ENCODE measurements at regions not wholly inside any gene's neighbourhood (a gene's known extent, or its start where the extent isn't known, plus 50 kb on each side); places are given as distances from the start of the nearest gene placed in this dataset.

DNA sequence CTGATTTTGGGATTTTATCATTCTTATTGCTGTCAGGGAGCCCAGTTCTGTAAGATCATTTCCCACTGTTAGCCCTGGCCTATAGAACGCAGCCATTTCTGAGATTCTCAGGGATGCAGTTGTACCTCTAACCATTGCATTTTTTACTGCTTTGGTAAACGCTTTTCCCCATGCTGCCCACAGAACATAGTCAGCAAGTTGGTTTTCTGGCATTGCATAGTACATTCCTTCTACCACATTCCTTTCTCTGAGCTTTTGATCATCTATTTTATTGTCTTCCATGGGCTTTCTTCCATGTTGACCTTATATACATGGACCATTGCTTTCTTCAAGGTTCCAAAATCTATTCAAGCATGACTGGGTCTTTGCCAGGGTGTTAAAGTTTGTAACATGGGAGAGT lies 86.8 kb upstream of the ST6GAL2 start:
- WGBS (ENCODE audit: low lambda C conversion rate, missing lambda C conversion rate) = 85% methylated on average over 2 of the region's 2 CpGs
- DNase-seq (ENCODE audit: low spot score) = no peak
- H2AFZ ChIP-seq = no peak overlapping the region
- no peak overlapping the region for H3K4me3 ChIP-seq
- H3K36me3 ChIP-seq (replicated peaks; ENCODE audit: insufficient read depth, low read depth) = no peaks in the 10 kb centered on the region
- H3K4me2 ChIP-seq = no peak overlapping the region
- no peaks in the 10 kb centered on the region for H4K20me1 ChIP-seq (ENCODE audit: insufficient read depth, poor library complexity, severe bottlenecking)
- H3K4me1 ChIP-seq (ENCODE audit: insufficient read depth) = no peaks in the 10 kb centered on the region
- TF ChIP-seq, protein P1, sequence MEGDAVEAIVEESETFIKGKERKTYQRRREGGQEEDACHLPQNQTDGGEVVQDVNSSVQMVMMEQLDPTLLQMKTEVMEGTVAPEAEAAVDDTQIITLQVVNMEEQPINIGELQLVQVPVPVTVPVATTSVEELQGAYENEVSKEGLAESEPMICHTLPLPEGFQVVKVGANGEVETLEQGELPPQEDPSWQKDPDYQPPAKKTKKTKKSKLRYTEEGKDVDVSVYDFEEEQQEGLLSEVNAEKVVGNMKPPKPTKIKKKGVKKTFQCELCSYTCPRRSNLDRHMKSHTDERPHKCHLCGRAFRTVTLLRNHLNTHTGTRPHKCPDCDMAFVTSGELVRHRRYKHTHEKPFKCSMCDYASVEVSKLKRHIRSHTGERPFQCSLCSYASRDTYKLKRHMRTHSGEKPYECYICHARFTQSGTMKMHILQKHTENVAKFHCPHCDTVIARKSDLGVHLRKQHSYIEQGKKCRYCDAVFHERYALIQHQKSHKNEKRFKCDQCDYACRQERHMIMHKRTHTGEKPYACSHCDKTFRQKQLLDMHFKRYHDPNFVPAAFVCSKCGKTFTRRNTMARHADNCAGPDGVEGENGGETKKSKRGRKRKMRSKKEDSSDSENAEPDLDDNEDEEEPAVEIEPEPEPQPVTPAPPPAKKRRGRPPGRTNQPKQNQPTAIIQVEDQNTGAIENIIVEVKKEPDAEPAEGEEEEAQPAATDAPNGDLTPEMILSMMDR (IDR thresholded peaks at IDR 0.05; ENCODE audit: poor library complexity) = no peak
- TF ChIP-seq EZH2phosphoT487 (IDR thresholded peaks at IDR 0.05; ENCODE audit: low read depth, severe bottlenecking, unreplicated experiment) (no peak), EZH2 (IDR thresholded peaks at IDR 0.05; ENCODE audit: borderline replicate concordance) (no peak)
- no peaks in the 10 kb centered on the region for H3K27me3 ChIP-seq
- no peaks in the 10 kb centered on the region for H3K9me2 ChIP-seq (replicated peaks; ENCODE audit: insufficient read depth)
- no peaks in the 10 kb centered on the region for H3K9me3 ChIP-seq (ENCODE audit: low read depth)
- no peak overlapping the region for H3K27ac ChIP-seq
- no peaks in the 10 kb centered on the region for H3K79me2 ChIP-seq

DNA sequence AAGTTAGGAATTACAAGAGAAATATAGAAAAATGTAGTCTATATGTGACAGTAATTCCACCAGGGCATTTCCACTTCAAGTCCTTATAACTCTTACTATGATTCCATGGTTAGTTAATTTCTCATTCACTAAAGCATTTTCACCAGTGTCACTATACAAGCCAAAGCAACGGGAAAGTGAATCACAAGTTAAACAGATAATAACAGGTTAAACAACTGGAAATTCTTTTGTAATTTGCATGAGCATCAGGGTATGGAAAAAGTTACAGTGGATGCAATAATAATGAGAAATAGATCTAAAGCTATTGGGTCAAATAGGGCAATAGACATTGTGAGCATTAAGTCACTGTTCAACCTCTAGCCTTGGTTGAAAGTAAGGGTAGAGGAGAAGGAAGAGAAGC lies 88.9 kb upstream of the ST6GAL2 start:
- Histone ChIP-seq H3K27me3 (no peaks in the 10 kb centered on the region), H3K79me2 (no peaks in the 10 kb centered on the region), H3K4me3 (no peak overlapping the region), H3K4me2 (no peak overlapping the region), H2AFZ (no peak overlapping the region), H4K20me1 (ENCODE audit: insufficient read depth, poor library complexity, severe bottlenecking) (no peaks in the 10 kb centered on the region), H3K4me1 (ENCODE audit: insufficient read depth) (no peaks in the 10 kb centered on the region), H3K36me3 (replicated peaks; ENCODE audit: insufficient read depth, low read depth) (no peaks in the 10 kb centered on the region), H3K9me2 (replicated peaks; ENCODE audit: insufficient read depth) (no peaks in the 10 kb centered on the region), H3K27ac (no peak overlapping the region), H3K9me3 (ENCODE audit: low read depth) (no peaks in the 10 kb centered on the region)
- DNase-seq (ENCODE audit: low spot score) = no peak
- no peak for TF ChIP-seq EZH2phosphoT487 (IDR thresholded peaks at IDR 0.05; ENCODE audit: low read depth, severe bottlenecking, unreplicated experiment)
- no peak for TF ChIP-seq EZH2 (IDR thresholded peaks at IDR 0.05; ENCODE audit: borderline replicate concordance)
- TF ChIP-seq, protein P1 (IDR thresholded peaks at IDR 0.05; ENCODE audit: poor library complexity) = no peak
- 83% methylated on average over 1 of the region's 1 CpG for WGBS (ENCODE audit: low lambda C conversion rate, missing lambda C conversion rate)

DNA sequence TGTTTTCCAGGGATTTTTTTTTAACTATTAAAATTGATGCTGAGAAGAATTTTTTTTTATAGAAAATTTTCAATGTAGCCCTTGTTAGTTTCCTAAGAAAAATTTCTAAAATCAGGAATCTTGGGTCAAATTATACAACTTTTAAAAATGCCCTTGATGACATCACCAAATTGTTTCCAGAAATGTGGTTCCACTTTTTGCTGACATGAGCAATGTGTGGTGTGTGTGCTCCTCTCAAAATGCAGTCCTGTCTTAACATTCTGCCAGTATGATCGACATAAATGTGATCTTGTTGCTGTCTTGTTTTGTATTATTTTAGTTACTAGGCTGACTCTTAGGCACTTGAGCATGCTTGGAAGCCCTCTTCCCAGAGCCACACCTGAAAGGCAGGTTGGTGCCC lies 89.7 kb upstream of the ST6GAL2 start:
- Histone ChIP-seq H3K4me3 (no peak overlapping the region), H3K9me3 (ENCODE audit: low read depth) (no peaks in the 10 kb centered on the region), H3K9me2 (replicated peaks; ENCODE audit: insufficient read depth) (no peaks in the 10 kb centered on the region), H3K27ac (no peak overlapping the region), H2AFZ (no peak overlapping the region), H3K79me2 (no peaks in the 10 kb centered on the region), H3K36me3 (replicated peaks; ENCODE audit: insufficient read depth, low read depth) (no peaks in the 10 kb centered on the region), H3K27me3 (no peaks in the 10 kb centered on the region), H3K4me2 (no peak overlapping the region), H3K4me1 (ENCODE audit: insufficient read depth) (no peaks in the 10 kb centered on the region), H4K20me1 (ENCODE audit: insufficient read depth, poor library complexity, severe bottlenecking) (no peaks in the 10 kb centered on the region)
- WGBS (ENCODE audit: low lambda C conversion rate, missing lambda C conversion rate) = 91% methylated on average over 1 of the region's 1 CpG
- DNase-seq (ENCODE audit: low spot score) = no peak
- TF ChIP-seq EZH2 (IDR thresholded peaks at IDR 0.05; ENCODE audit: borderline replicate concordance) (no peak), EZH2phosphoT487 (IDR thresholded peaks at IDR 0.05; ENCODE audit: low read depth, severe bottlenecking, unreplicated experiment) (no peak)

DNA sequence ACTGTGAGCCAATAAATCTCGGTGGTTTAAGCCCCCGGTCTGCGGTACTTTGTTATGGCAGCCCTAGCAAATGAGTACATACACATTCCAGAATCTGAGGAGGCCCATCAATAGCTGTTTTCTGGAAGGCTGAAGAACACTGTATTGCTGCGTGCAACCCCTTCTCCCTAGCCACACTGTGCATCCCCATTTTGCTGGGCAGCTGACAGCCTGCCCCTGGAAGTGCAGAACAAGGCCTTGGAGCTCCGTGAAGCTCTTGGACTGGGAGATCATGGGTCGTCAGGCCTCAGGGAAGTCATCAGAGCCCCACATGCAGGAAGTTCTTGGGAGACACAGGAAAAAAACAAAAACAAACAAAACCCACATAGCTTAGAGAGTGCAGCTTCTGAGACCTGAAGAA lies 90.6 kb upstream of the ST6GAL2 start:
- WGBS (ENCODE audit: low lambda C conversion rate, missing lambda C conversion rate) = 84% methylated on average over 6 of the region's 6 CpGs
- Histone ChIP-seq H2AFZ (no peak overlapping the region), H3K27me3 (no peaks in the 10 kb centered on the region), H3K4me1 (ENCODE audit: insufficient read depth) (no peaks in the 10 kb centered on the region), H3K36me3 (replicated peaks; ENCODE audit: insufficient read depth, low read depth) (no peaks in the 10 kb centered on the region), H3K9me2 (replicated peaks; ENCODE audit: insufficient read depth) (no peaks in the 10 kb centered on the region), H3K9me3 (ENCODE audit: low read depth) (no peaks in the 10 kb centered on the region), H3K27ac (no peak overlapping the region), H3K4me2 (no peak overlapping the region), H3K79me2 (no peaks in the 10 kb centered on the region), H4K20me1 (ENCODE audit: insufficient read depth, poor library complexity, severe bottlenecking) (no peaks in the 10 kb centered on the region), H3K4me3 (no peak overlapping the region)
- no peak for TF ChIP-seq EZH2phosphoT487 (IDR thresholded peaks at IDR 0.05; ENCODE audit: low read depth, severe bottlenecking, unreplicated experiment)
- no peak for TF ChIP-seq EZH2 (IDR thresholded peaks at IDR 0.05; ENCODE audit: borderline replicate concordance)
- TF ChIP-seq, protein P1 (IDR thresholded peaks at IDR 0.05; ENCODE audit: poor library complexity) = no peak
- DNase-seq (ENCODE audit: low spot score) = no peak

Data from hepatocyte (in vitro differentiated cells).